GM12878 (cell line): ENCODE measurements at regions not wholly inside any gene's neighbourhood (a gene's known extent, or its start where the extent isn't known, plus 50 kb on each side); places are given as distances from the start of the nearest gene placed in this dataset.

Experiments
- ATAC-seq: fragments of 200-7000 bp; cut with Tn5 transposase; 3 replicates; pipeline ENCODE4 v1.9.1; 2020; ENCODE audit warnings: mild to moderate bottlenecking, moderate library complexity
- BruUV-seq: library from RNA; stranded (reverse); fragments of 400-500 nt; replicated peaks from 2 replicates; lab custom pipeline; 2021; lab: Mats Ljungman, UMichigan
- CTCF ChIA-PET: fragments of 300-600 bp; sonication (Branson Sonifier 250); formaldehyde crosslinking; extraction: SDS; loops from one replicate; lab custom pipeline; 2021; ENCODE audit warnings: inconsistent platforms; lab: Yijun Ruan, JAX
- POLR2A ChIA-PET: fragments of 350-600 bp; formaldehyde crosslinking; extraction: SDS; loops from one replicate; lab custom pipeline; 2021; ENCODE audit warnings: inconsistent platforms; lab: Charles Lee
- RAD21 ChIA-PET: fragments of 300-600 bp; sonication (Branson Sonifier 250); formaldehyde crosslinking; loops from one replicate; lab custom pipeline; 2023; ENCODE audit warnings: antibody characterized with exemption; ENCODE audit not compliant: unreplicated experiment; lab: Charles Lee
- SMC1A ChIA-PET: fragments of 300-600 bp; sonication (Branson Sonifier 250); formaldehyde crosslinking; loops from one replicate; lab custom pipeline; 2023; ENCODE audit not compliant: unreplicated experiment, uncharacterized antibody; lab: Charles Lee
- DNase-seq: peaks from one replicate; pipeline ENCODE4 v3.0.0-alpha.2; 2011; ENCODE audit warnings: low read depth, low spot score
- FAIRE-seq: peaks from 3 replicates; lab custom pipeline; 2011; peaks lifted over from hg19 to GRCh38; lab: Jason Lieb, UNC
- H2AFZ ChIP-seq: 2 replicates; pipeline ENCODE4 v1.6.0; 2011; ENCODE audit warnings: low read depth, low read length, control low read depth; ENCODE audit not compliant: control insufficient read depth
- H3K27ac ChIP-seq: 2 replicates; pipeline ENCODE4 v1.5.1; 2011; ENCODE audit warnings: control low read depth; ENCODE audit not compliant: control insufficient read depth, insufficient read depth
- H3K27me3 ChIP-seq, 2 experiments: replicated peaks in 1 of 2; 2 replicates each; pipeline versions ENCODE4 v1.6.0 to v1.6.1; 2011; ENCODE audit warnings: low read length in 1 of 2; ENCODE audit not compliant: control insufficient read depth in 2 of 2, insufficient read depth in 2 of 2
- H3K36me3 ChIP-seq, 2 experiments: 2 replicates each; pipeline ENCODE4 v1.5.1; 2011; ENCODE audit warnings: low read length in 1 of 2; ENCODE audit not compliant: control insufficient read depth in 2 of 2, insufficient read depth in 2 of 2
- H3K4me1 ChIP-seq: 2 replicates; pipeline ENCODE4 v1.6.1; 2011; ENCODE audit warnings: mild to moderate bottlenecking, low read length, moderate library complexity, mixed read lengths; ENCODE audit not compliant: control insufficient read depth, insufficient read depth
- H3K4me2 ChIP-seq: 2 replicates; pipeline ENCODE4 v1.6.0; 2011; ENCODE audit warnings: control low read depth; ENCODE audit not compliant: control insufficient read depth, insufficient read depth
- H3K4me3 ChIP-seq: fragments of 200-600 bp; sonication (generic); 2 replicates; pipeline ENCODE4 v1.5.1; 2016
- H3K79me2 ChIP-seq: 2 replicates; pipeline ENCODE4 v1.6.0; 2011; ENCODE audit warnings: low read length; ENCODE audit not compliant: control insufficient read depth, insufficient read depth
- H3K9ac ChIP-seq: 2 replicates; pipeline ENCODE4 v1.8.0; 2011; ENCODE audit warnings: low read length, control low read depth, mixed read lengths; ENCODE audit not compliant: control insufficient read depth, insufficient read depth
- H3K9me3 ChIP-seq: replicated peaks from 3 replicates; pipeline ENCODE4 v1.5.1; 2011; ENCODE audit warnings: mild to moderate bottlenecking, low read length; ENCODE audit not compliant: control insufficient read depth, insufficient read depth
- H4K20me1 ChIP-seq: 2 replicates; pipeline ENCODE4 v1.6.0; 2011; ENCODE audit not compliant: control insufficient read depth, insufficient read depth
- BCL11A ChIP-seq: IDR thresholded peaks from 2 replicates; pipeline ENCODE4 v1.6.1; 2011; ENCODE audit warnings: low read depth, low read length
- CHD2 ChIP-seq: IDR thresholded peaks from 2 replicates; pipeline ENCODE4 v1.6.1; 2011; ENCODE audit warnings: low read depth, low read length, improper control_type of control experiment, borderline replicate concordance
- CREM ChIP-seq: IDR thresholded peaks from 2 replicates; pipeline ENCODE4 v1.6.1; 2014; ENCODE audit warnings: antibody characterized with exemption, low read depth
- FOS ChIP-seq: IDR thresholded peaks from 3 replicates; pipeline ENCODE4 v1.6.1; 2011; ENCODE audit warnings: borderline replicate concordance; ENCODE audit not compliant: insufficient read length; ENCODE audit errors: extremely low read depth
- FOXM1 ChIP-seq: IDR thresholded peaks from 2 replicates; pipeline ENCODE4 v1.6.1; 2012; ENCODE audit warnings: low read depth, mild to moderate bottlenecking, inconsistent platforms, low read length, moderate library complexity
- GABPA ChIP-seq: IDR thresholded peaks from 2 replicates; pipeline ENCODE4 v1.6.1; 2014; ENCODE audit warnings: antibody characterized with exemption, low read depth, mild to moderate bottlenecking, inconsistent platforms
- HDAC6 ChIP-seq: fragments of 200-600 bp; sonication (generic); IDR thresholded peaks from one replicate; pipeline ENCODE4 v1.8.0; 2017; ENCODE audit warnings: antibody characterized with exemption; ENCODE audit not compliant: unreplicated experiment
- NKRF ChIP-seq: fragments of 450-650 bp; conservative IDR thresholded peaks from 2 replicates; pipeline ENCODE4 v1.6.1; 2017; ENCODE audit warnings: mild to moderate bottlenecking, moderate library complexity
- PBX3 ChIP-seq: IDR thresholded peaks from 2 replicates; pipeline ENCODE4 v1.6.1; 2011; ENCODE audit warnings: mild to moderate bottlenecking, low read depth, low read length, moderate library complexity; ENCODE audit not compliant: insufficient replicate concordance
- POLR2AphosphoS2 ChIP-seq: IDR thresholded peaks from 2 replicates; pipeline ENCODE4 v1.6.1; 2011; ENCODE audit warnings: low read depth, mild to moderate bottlenecking, low read length, improper control_type of control experiment, moderate library complexity
- POLR2AphosphoS5 ChIP-seq: IDR thresholded peaks from 2 replicates; pipeline ENCODE4 v1.6.1; 2011; ENCODE audit warnings: mild to moderate bottlenecking, low read length, inconsistent platforms
- RBBP5 ChIP-seq: fragments of 200-600 bp; sonication (generic); conservative IDR thresholded peaks from 2 replicates; pipeline ENCODE4 v1.6.1; 2016
- SUZ12 ChIP-seq: fragments of 200-600 bp; sonication (generic); IDR thresholded peaks from one replicate; pipeline ENCODE4 v1.6.1; 2018; ENCODE audit warnings: antibody characterized with exemption, mild to moderate bottlenecking; ENCODE audit not compliant: unreplicated experiment
- YY1 ChIP-seq: IDR thresholded peaks from 2 replicates; pipeline ENCODE4 v1.6.1; 2011; ENCODE audit warnings: low read depth, mild to moderate bottlenecking, low read length
- ZBTB4 ChIP-seq: fragments of 450-650 bp; formaldehyde crosslinking; IDR thresholded peaks from 2 replicates; pipeline ENCODE4 v1.4.0; 2022; ENCODE audit warnings: mild to moderate bottlenecking, moderate library complexity
- ZNF274 ChIP-seq: IDR thresholded peaks from one replicate; pipeline ENCODE4 v1.8.0; 2011; ENCODE audit not compliant: insufficient read length, insufficient read depth
- ZZZ3 ChIP-seq: IDR thresholded peaks from 2 replicates; pipeline ENCODE4 v1.6.1; 2011; ENCODE audit warnings: low read depth; ENCODE audit not compliant: control insufficient read depth, insufficient read length
- WGBS: methylation state at CpG from one replicate; pipeline ENCODE4 v1.1.6; 2016; ENCODE audit warnings: low lambda C conversion rate; ENCODE audit not compliant: insufficient replicate concordance, insufficient coverage; ENCODE audit errors: missing lambda C conversion rate; 5-methylcytosine and 5-hydroxymethylcytosine counted together
- in situ Hi-C: fragments of 300-500 bp; cut with MboI; formaldehyde crosslinking; loops from 9 replicates; pipeline ENCODE4 v1.14.3; 2018; ENCODE audit warnings: mixed read lengths
- intact Hi-C: fragments of 100-400 bp; cut with micrococcal nuclease; formaldehyde crosslinking; loops from one replicate; pipeline ENCODE4 v1.14.2; 2022; ENCODE audit not compliant: unreplicated experiment

- CTCF ChIA-PET = interaction anchor here (0.6 to 1.3 kb wide), 2 partner anchors 12 to 106 kb away, joined by 3 to 4 read pairs; no protein-coding TSS in a partner anchor
These were observed 282.0 kb upstream of the RGS6 start for GRCh38 chr14:71650187-71650755.

More at GRCh38 chr14:71650187-71650755, 282.0 kb upstream of the RGS6 start:
- intact Hi-C loops = no loop called here
- H3K4me3 ChIP-seq = no peak overlapping the region
- H3K27me3 ChIP-seq = no peaks in the 10 kb centered on the region
- 99% methylated on average over 7 of the region's 7 CpGs for WGBS
- FAIRE-seq (no peak), DNase-seq (no peak), ATAC-seq (no peak)
- RAD21 ChIA-PET = interaction anchor here (1.2 kb wide), 1 partner anchor 10 kb away, joined by 3 read pairs; no protein-coding TSS in a partner anchor
- no peaks in the 10 kb centered on the region for H4K20me1 ChIP-seq
- H3K36me3 ChIP-seq = peaks cover 0 to 7% of the 10 kb centered on the region in 2 experiments
- BruUV-seq = no TSS peak
- no peak overlapping the region for H2AFZ ChIP-seq
- no peak for TF ChIP-seq FOXM1
- TF ChIP-seq CHD2 = no peak
- TF ChIP-seq YY1 = no peak
- TF ChIP-seq POLR2AphosphoS2 = no peak
- no peak for TF ChIP-seq GABPA
- no peak for TF ChIP-seq ZZZ3
- TF ChIP-seq PBX3 = no peak
- no peak for TF ChIP-seq ZBTB4 (CRISPR knock-in tag)
- no peak for TF ChIP-seq HDAC6
- no peak for TF ChIP-seq FOS
- TF ChIP-seq CREM = no peak
- no peak for TF ChIP-seq NKRF
- TF ChIP-seq SUZ12 = no peak
- no peak for TF ChIP-seq RBBP5
- no peak for TF ChIP-seq ZNF274
- TF ChIP-seq POLR2AphosphoS5 = no peak
- TF ChIP-seq BCL11A = no peak
- no peaks in the 10 kb centered on the region for H3K79me2 ChIP-seq
- H3K4me2 ChIP-seq = no peak overlapping the region
- POLR2A ChIA-PET = interaction anchor here (1.1 kb wide), 1 partner anchor 11 kb away, joined by 3 read pairs; no protein-coding TSS in a partner anchor
- H3K9ac ChIP-seq = no peak overlapping the region
- peaks cover 7% of the 10 kb centered on the region for H3K9me3 ChIP-seq
- no peak overlapping the region for H3K27ac ChIP-seq
- SMC1A ChIA-PET = interaction anchor here (2.0 to 2.7 kb wide), 3 partner anchors 8 to 349 kb away, joined by 4 to 10 read pairs (median 8); no protein-coding TSS in a partner anchor
- in situ Hi-C loops = no loop called here
- no peaks in the 10 kb centered on the region for H3K4me1 ChIP-seq
